H9 (cell line): ENCODE measurements at regions not wholly inside any gene's neighbourhood (a gene's known extent, or its start where the extent isn't known, plus 50 kb on each side); places are given as distances from the start of the nearest gene placed in this dataset.

Source experiments
- DNase-seq: peaks from one replicate; pipeline ENCODE4 v3.0.0-alpha.2; 2017
- H2AFZ ChIP-seq: one replicate; pipeline ENCODE4 v1.6.1; 2013; ENCODE audit warnings: mild to moderate bottlenecking, low read length, control low read depth, moderate library complexity
- H2AK5ac ChIP-seq: 2 replicates; pipeline ENCODE4 v1.6.1; 2013; ENCODE audit warnings: low read length, control low read depth, mixed read lengths; ENCODE audit not compliant: insufficient read length
- H2BK120ac ChIP-seq: one replicate; pipeline ENCODE4 v1.6.1; 2013; ENCODE audit warnings: low read depth, mild to moderate bottlenecking, low read length, control low read depth, inconsistent platforms; ENCODE audit not compliant: poor library complexity, severe bottlenecking
- H2BK12ac ChIP-seq: 2 replicates; pipeline ENCODE4 v1.6.1; 2013; ENCODE audit warnings: low read length, control low read depth, mixed read lengths, low read depth; ENCODE audit not compliant: insufficient read length
- H2BK15ac ChIP-seq: 2 replicates; pipeline ENCODE4 v1.6.1; 2013; ENCODE audit warnings: low read depth, low read length, control low read depth
- H2BK20ac ChIP-seq: one replicate; pipeline ENCODE4 v1.6.1; 2013; ENCODE audit warnings: low read depth, mild to moderate bottlenecking, low read length, control low read depth, inconsistent platforms; ENCODE audit not compliant: poor library complexity, severe bottlenecking
- H2BK5ac ChIP-seq: 2 replicates; pipeline ENCODE4 v1.6.1; 2013; ENCODE audit warnings: low read length, control low read depth, mixed read lengths; ENCODE audit not compliant: insufficient read length
- H3K14ac ChIP-seq: 2 replicates; pipeline ENCODE4 v1.6.1; 2013; ENCODE audit warnings: low read length, control low read depth; ENCODE audit not compliant: insufficient read depth
- H3K18ac ChIP-seq: 2 replicates; pipeline ENCODE4 v1.6.1; 2013; ENCODE audit warnings: low read depth, mild to moderate bottlenecking, mixed read lengths, low read length, control low read depth; ENCODE audit not compliant: insufficient read length
- H3K23ac ChIP-seq: 2 replicates; pipeline ENCODE4 v1.6.1; 2013; ENCODE audit warnings: low read length, control low read depth, mixed read lengths, low read depth; ENCODE audit not compliant: insufficient read length
- H3K23me2 ChIP-seq: 2 replicates; pipeline ENCODE4 v1.6.1; 2013; ENCODE audit warnings: low read depth, mild to moderate bottlenecking, mixed read lengths, low read length, control low read depth; ENCODE audit not compliant: insufficient read length, poor library complexity, severe bottlenecking
- H3K27ac ChIP-seq: 2 replicates; pipeline ENCODE4 v1.5.1; 2013; ENCODE audit warnings: low read length, control low read depth, mixed read lengths, low read depth; ENCODE audit not compliant: insufficient read length
- H3K27me3 ChIP-seq: 2 replicates; pipeline ENCODE4 v1.6.1; 2013; ENCODE audit warnings: low read length, control low read depth, inconsistent platforms; ENCODE audit not compliant: insufficient read depth
- H3K4ac ChIP-seq: 2 replicates; pipeline ENCODE4 v1.6.1; 2013; ENCODE audit warnings: low read depth, mild to moderate bottlenecking, control low read depth, inconsistent platforms, low read length, moderate library complexity
- H3K4me1 ChIP-seq: 2 replicates; pipeline ENCODE4 v1.6.1; 2013; ENCODE audit warnings: low read length, control low read depth, inconsistent platforms; ENCODE audit not compliant: insufficient read depth
- H3K4me2 ChIP-seq: 2 replicates; pipeline ENCODE4 v1.6.1; 2013; ENCODE audit warnings: low read length, control low read depth, mixed read lengths; ENCODE audit not compliant: insufficient read length, insufficient read depth
- H3K56ac ChIP-seq: 2 replicates; pipeline ENCODE4 v1.6.1; 2013; ENCODE audit warnings: low read depth, mild to moderate bottlenecking, mixed read lengths, low read length, control low read depth; ENCODE audit not compliant: insufficient read length
- H3K79me1 ChIP-seq: 2 replicates; pipeline ENCODE4 v1.6.1; 2013; ENCODE audit warnings: low read depth, mild to moderate bottlenecking, moderate library complexity, low read length, control low read depth, inconsistent platforms; ENCODE audit not compliant: insufficient read depth, poor library complexity, severe bottlenecking
- H3K79me2 ChIP-seq: 2 replicates; pipeline ENCODE4 v1.6.1; 2013; ENCODE audit warnings: low read length, control low read depth, inconsistent platforms; ENCODE audit not compliant: insufficient read depth
- H3K9ac ChIP-seq: 2 replicates; pipeline ENCODE4 v1.6.1; 2013; ENCODE audit warnings: low read length, control low read depth, mixed read lengths; ENCODE audit not compliant: insufficient read length; ENCODE audit errors: extremely low read depth
- H3K9me3 ChIP-seq: one replicate; pipeline ENCODE4 v1.6.1; 2013; ENCODE audit warnings: low read depth, low read length, inconsistent platforms; ENCODE audit not compliant: control insufficient read depth
- H3T11ph ChIP-seq: one replicate; pipeline ENCODE4 v1.6.1; 2013; ENCODE audit warnings: mild to moderate bottlenecking, low read length, control low read depth, inconsistent platforms
- H4K20me1 ChIP-seq: one replicate; pipeline ENCODE4 v1.6.1; 2013; ENCODE audit not compliant: control insufficient read depth, insufficient read length, insufficient read depth
- H4K5ac ChIP-seq: 2 replicates; pipeline ENCODE4 v1.6.1; 2013; ENCODE audit warnings: low read depth, mild to moderate bottlenecking, mixed read lengths, low read length, control low read depth; ENCODE audit not compliant: insufficient read length
- H4K8ac ChIP-seq: replicated peaks from 2 replicates; pipeline ENCODE4 v1.6.1; 2013; ENCODE audit warnings: low read length, control low read depth, mixed read lengths, low read depth; ENCODE audit not compliant: insufficient read length
- H4K91ac ChIP-seq: 2 replicates; pipeline ENCODE4 v1.6.1; 2013; ENCODE audit warnings: low read depth, mild to moderate bottlenecking, moderate library complexity, mixed read lengths, low read length, control low read depth; ENCODE audit not compliant: insufficient read length
- H3K27ac Mint-ChIP-seq, 3 experiments: 2 replicates in 2 of 3; 3 replicates in 1 of 3; pipeline ENCODE4 v1.8.0; 2020 to 2021; ENCODE audit warnings: mixed read lengths in 3 of 3, mild to moderate bottlenecking in 1 of 3, moderate library complexity in 1 of 3
- H3K27me3 Mint-ChIP-seq: 2 replicates; pipeline ENCODE4 v1.8.0; 2021; ENCODE audit warnings: low read depth, mild to moderate bottlenecking, moderate library complexity, mixed read lengths
- H3K36me3 Mint-ChIP-seq, 3 experiments: 2 replicates in 2 of 3; 3 replicates in 1 of 3; pipeline ENCODE4 v1.8.0; 2020 to 2021; ENCODE audit warnings: low read depth in 3 of 3, mixed read lengths in 3 of 3; ENCODE audit not compliant: insufficient read depth in 1 of 3
- H3K4me1 Mint-ChIP-seq, 2 experiments: 2 replicates each; pipeline ENCODE4 v1.8.0; 2020; ENCODE audit warnings: mixed read lengths in 2 of 2
- H3K4me3 Mint-ChIP-seq, 2 experiments: 2 replicates in 1 of 2; 3 replicates in 1 of 2; pipeline ENCODE4 v1.8.0; 2020 to 2021; ENCODE audit warnings: mild to moderate bottlenecking in 2 of 2, mixed read lengths in 2 of 2, moderate library complexity in 1 of 2
- H3K9me3 Mint-ChIP-seq, 2 experiments: 2 replicates in 1 of 2; 3 replicates in 1 of 2; pipeline ENCODE4 v1.8.0; 2020; ENCODE audit warnings: mild to moderate bottlenecking in 2 of 2, mixed read lengths in 2 of 2, moderate library complexity in 1 of 2
- CTCF ChIP-seq: fragments of 200-600 bp; sonication (generic); conservative IDR thresholded peaks from 3 replicates; pipeline ENCODE4 v1.8.0; 2021; ENCODE audit warnings: antibody characterized with exemption, mild to moderate bottlenecking
- WGBS: extraction: QIAGEN DNeasy Blood & Tissue Kit; methylation state at CpG from one replicate; pipeline ENCODE4 v1.1.7; 2013; ENCODE audit warnings: missing lambda C conversion rate, low lambda C conversion rate, mixed read lengths; ENCODE audit not compliant: insufficient read length; ENCODE audit errors: extremely low coverage; 5-methylcytosine and 5-hydroxymethylcytosine counted together

DNA sequence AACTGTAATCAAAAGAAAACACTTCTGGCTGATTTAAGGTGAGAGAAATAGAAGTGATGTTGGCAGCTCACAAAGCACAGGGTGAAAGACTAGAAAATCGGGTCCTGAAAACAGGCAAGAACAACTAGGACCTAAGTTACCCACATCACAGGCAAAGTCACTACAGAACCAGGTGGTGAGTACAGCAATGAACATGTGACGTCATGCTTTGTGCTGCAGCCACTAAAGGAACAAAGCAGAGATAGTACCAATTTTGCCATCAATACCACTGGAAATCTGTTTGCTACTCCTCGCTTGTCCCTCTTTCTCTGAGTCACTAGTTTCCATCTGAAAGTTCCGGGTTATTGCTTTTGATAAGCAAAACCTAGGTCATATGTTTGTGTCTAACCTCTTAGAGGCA lies 326.7 kb downstream of the GABRB2 start:
- Histone ChIP-seq H3K27me3 (no peaks in the 10 kb centered on the region), H3T11ph (no peak overlapping the region)

More for the DNA sequence above, 326.7 kb downstream of the GABRB2 start:
- Histone ChIP-seq H3K14ac (no peak overlapping the region), H2BK120ac (no peak overlapping the region), H3K4ac (no peak overlapping the region), H3K79me1 (no peaks in the 10 kb centered on the region), H2BK20ac (no peak overlapping the region), H2BK12ac (no peak overlapping the region), H2BK5ac (no peak overlapping the region), H2BK15ac (no peak overlapping the region), H3K9ac (no peak overlapping the region), H3K27ac (no peak overlapping the region), H4K8ac (no peak overlapping the region), H3K56ac (no peak overlapping the region), H3K9me3 (no peaks in the 10 kb centered on the region), H3K23me2 (no peaks in the 10 kb centered on the region), H4K5ac (no peak overlapping the region), H3K4me2 (no peak overlapping the region), H3K23ac (no peak overlapping the region), H4K91ac (no peak overlapping the region), H3K18ac (no peak overlapping the region), H2AFZ (no peak overlapping the region), H3K79me2 (no peaks in the 10 kb centered on the region), H3K4me1 (no peaks in the 10 kb centered on the region), H2AK5ac (no peak overlapping the region), H4K20me1 (no peaks in the 10 kb centered on the region)
- no peaks in the 10 kb centered on the region for H3K4me1 Mint-ChIP-seq
- DNase-seq: no peak
- H3K36me3 Mint-ChIP-seq: no peaks in the 10 kb centered on the region; a peak in 3 of 7 replicates
- no peaks in the 10 kb centered on the region for H3K27me3 Mint-ChIP-seq
- WGBS: no CpG with 5 or more reads among the region's 4 CpGs
- H3K9me3 Mint-ChIP-seq: no peaks in the 10 kb centered on the region; a peak in 1 of 5 replicates
- no peak overlapping the region for H3K4me3 Mint-ChIP-seq
- no peak for TF ChIP-seq CTCF
- no peak overlapping the region for H3K27ac Mint-ChIP-seq
